ENCODE measurements at regions not wholly inside any gene's neighbourhood (a gene's known extent, or its start where the extent isn't known, plus 50 kb on each side); places are given as distances from the start of the nearest gene placed in this dataset.

DNA sequence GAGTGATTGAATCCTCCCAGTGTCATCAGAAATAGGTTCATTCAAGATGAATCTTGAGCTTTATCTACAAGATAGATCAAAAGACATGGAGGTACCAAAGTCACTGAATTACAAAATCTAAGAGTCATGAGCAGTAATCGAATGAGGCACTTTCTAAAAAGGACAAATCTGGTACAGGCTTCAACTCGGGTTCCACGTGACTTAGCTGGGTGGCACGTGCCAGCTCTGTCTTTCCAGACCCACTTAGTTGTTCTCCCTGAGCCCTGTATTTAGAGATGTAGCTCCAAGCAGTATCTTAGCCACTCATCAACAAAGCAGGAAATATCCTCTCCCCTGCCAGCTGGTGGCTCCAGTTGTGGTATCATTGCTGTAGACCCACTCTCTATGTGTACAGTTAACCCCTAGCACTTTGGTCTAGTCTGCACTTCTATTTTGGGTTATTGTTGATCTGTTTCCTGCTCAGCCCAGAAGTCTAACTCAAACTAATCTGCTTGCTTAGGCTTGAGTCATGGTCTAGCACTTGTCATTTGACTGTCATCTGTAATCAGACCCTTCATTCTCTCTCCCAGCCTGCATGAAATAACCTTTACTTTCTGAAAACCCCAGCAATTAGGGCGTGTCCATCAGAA lies 528.7 kb downstream of the ETS1 start:
- no peak for DNase-seq

DNA sequence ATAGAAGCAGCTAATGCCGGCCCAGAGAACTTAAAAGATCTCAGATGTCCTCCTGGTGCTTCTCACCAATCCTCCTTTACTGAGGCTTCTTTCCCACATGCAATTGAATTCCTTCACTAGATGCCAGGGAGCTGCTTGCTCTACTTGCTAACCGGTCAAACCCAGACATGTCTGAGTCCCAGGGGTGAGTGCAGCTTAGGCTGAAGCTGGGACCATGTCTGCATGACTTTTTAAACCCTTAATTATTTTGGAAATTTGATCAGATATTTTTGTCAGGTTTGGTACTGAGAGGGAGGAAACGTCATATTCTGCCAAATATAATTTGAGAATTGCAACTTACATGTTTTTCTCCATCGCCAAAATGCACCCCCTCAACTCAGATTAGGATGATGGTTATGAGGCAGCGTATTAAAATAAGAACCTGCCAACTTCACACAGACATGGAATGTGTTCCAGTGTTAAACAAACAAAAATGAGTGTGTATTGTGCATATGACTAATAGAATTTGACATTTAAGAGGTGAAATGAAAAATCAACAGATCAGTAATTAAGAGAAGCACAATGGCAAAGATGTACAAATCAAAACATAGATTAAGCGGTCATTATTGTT lies 529.5 kb downstream of the ETS1 start:
- no peak for DNase-seq

DNA sequence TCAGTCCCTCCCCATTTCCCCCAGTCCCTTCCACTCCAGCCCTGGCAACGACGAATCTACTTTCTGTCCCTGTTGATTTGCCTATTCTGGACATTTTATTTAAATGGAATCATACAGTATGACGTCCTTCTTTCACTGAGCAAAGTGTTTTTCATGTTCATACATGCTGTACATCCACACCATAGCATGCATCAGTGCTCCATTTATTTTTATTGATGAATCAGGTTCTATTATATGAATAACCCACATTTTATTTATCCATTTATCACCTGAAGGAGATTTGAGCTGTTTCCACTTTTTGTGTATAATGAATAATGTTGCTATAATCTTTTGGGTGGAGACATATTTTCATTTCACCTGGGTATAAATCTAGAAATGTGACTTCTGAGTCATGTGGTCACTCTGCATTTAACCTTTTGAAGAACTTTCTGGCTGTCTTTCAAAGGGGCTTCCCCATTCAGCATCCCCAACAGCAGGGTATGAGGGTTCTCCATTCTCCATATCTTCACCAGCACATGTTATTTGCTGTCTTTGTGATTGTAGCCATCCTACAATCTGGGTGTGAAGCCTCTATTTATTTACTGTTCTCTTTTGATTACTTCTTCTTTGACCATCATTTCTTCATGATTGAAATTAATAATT lies 531.7 kb downstream of the ETS1 start:
- DNase-seq: no peak

DNA sequence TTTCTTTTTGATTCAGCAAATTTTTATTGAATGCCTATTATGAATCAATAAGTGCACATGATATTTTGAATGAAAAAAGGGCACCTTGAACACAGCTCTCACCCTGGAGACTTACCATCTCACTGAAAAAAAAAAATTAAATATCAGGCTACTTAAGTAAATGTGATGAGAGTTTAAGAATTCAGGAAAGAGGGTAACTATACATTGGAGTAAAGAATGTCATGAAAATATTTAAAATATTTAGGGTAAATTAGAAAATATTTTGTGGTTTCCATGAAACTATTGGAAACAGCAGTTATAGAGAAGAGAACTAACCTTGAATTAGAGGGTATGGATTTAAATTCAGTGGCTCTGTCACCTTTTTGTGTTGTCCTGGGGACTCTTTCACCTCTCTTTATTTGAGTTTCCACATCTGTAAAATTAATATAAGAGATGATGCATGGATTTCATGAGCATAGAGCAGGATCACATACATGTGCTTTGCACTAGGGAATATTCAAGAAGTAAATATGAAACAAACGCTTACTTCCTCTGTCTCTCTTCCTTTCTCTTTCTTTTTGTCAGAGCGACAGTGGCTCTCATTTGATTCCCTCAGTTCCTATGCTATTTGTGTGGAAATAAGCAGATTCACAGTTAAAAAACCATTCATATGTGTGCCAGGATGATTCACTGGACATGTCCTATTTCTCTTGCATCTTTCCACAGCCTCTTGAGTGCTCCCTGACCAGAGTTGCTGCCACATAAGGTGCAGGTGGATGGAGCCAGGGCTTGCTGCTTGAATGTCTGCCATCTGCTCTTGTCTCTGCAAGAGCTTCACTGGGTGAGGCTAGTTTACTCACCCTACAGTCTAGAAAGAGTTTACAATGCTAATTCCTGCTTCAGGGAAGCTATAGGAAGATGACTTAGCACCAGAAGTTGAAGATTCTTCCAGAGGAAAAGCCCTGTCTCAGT lies 533.1 kb downstream of the ETS1 start:
- DNase-seq: no peak

DNA sequence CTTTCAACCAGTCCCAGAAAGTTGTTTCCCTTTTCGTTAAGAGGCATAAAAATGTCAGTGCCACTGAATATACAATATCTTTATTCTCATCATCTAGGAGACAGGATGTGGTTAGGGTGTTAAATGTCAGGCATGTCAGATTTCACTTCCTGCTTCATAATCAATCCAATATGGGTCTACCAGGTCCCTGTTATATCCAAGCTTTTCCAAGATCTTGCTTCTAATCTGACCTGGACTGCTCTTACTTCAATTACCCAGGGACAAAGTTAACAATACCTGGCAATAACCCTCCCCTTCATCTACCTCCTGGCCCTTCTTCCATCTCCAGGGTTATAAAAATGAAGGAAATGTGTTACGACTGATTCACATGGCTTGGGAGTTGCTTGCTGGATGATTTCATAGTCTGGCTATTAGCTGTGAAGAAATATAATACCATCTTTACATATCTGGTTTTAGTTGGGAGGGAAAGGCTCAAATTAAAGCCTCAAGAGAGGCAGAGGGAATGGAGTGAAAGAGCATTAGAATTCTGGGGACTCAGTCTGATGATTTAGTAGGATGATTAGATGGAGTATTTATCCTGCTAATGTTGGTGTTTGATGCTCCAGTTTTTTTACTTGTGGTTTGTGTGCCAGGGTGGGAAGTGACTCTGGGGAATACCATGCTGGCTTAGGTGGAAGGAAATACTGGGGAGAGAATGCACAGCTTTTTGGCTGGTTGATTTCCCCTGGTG lies 534.3 kb downstream of the ETS1 start:
- no peak for DNase-seq

DNA sequence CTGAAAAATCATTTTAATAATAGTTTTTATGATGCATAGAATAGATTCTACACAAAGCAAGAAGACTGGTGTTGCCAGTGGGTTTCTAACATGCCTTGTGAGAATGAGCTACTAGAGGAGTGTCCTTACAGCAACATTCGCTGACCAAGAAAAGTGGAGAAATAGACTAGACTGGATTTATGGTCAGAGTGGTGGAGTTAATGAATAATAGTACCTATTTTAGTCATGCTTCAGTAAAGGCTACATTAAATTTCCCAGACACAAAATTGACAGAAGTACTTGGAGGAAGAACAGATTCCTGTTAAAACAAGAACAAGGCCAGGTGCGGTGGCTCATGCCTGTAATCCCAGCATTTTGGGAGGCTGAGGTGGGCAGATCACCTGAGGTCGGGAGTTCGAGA lies 539.2 kb downstream of the ETS1 start:
- DNase-seq: no peak

DNA sequence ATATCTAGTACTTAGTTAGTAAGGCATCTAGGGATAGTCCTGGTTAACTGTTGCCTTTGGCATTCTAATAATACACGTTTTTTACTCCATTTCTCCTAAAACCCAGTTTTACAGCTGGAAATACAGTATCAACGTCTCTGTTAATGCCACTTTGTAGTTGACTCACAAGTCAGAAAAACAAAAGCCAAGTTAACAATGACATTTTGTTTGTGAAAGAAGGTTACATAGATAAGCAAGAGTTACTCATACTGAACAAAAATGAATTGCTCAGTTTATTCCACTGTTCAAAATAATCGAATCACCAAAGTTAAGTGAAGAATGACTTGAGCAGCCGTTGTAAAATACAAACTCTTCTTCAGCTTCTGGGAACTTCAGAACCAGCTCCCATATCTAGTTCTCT lies 540.3 kb downstream of the ETS1 start:
- no peak for DNase-seq

DNA sequence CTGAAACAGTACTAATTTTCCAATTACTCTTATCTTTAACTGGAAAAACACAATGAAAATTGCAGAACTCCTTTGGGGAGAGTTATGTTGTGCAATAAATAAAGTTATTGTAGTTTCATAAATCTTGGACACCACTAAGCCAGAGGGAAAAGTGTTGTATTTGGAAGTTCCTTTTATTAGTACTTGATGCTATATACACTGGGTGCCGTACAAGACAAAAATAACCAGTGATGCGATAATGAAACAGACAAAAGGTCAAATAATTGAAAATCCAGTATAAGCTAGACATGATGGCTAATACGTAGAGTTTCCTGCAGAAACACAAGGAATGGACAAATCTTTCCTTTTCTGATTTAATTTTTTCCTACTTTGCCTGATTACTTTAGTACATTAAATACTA lies 541.1 kb downstream of the ETS1 start:
- no peak for DNase-seq

DNA sequence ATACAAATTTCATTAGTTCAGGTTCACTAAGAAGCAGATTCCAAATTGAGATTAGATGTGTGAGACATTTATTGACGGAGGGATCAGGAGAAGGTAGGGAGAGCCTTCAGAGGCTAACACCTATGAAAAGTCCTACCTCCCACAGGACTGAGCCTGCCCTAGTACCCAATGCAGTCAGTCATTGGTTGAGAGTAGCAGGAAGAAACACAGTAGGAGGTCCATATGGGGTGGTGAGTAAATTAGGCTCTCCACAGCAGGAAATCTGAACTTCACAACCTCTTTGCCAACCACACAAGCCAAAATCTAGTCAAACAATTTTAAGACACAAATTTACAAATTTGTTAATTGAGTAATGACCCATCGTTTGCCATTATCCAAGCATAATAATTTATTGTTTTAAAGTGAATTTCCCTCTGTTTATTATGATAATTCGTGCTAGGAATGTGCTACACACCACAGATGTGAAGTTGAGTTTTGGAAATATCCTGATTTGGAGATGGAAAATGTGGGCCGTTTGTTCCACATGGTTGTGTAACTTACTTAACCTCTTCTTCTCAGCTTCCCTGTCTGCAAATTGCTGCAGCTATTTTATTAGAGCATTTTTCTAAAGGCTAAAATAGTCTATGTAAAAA lies 542.1 kb downstream of the ETS1 start:
- DNase-seq: no peak

DNA sequence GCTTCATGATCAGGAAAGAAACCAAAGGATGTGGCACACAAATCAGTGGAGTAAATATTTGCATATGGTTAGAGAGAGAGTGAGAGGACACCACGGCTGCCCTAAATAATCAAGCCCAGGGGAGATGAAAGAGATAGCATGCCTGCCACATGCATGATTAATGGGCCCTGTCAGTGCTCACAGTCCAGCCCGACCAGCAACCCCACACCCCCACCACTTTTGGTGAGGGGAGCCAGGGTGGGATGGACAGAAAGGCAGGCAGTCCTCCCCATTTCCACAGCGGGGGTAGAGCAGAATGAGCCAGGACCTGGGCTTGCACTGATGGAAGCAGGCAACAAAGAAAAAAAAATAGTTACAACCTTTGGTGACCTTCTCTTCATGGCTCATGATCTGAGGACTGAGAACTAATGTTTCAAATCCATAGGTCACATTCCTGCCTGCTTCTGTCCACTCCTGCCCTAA lies 545.0 kb downstream of the ETS1 start:
- no peak for DNase-seq

DNA sequence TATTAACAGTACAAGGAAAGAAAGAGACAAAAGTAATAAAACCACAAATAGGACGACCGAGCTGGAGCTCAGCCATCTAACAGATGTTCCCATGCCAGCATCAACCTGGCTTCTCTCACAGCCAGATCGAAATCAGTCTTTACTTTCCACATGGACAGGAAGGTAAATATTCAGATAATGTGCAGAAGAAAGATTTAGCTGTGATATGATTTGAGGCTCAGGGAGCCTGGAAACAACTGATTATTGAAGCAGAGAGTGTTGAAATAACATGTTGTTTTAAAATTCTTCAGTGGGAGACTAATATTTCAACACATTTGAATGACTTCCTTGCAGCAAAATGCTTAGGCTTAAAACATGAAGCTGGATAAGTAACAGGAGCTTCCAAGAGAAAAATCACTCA lies 546.8 kb downstream of the ETS1 start:
- DNase-seq: no peak

DNA sequence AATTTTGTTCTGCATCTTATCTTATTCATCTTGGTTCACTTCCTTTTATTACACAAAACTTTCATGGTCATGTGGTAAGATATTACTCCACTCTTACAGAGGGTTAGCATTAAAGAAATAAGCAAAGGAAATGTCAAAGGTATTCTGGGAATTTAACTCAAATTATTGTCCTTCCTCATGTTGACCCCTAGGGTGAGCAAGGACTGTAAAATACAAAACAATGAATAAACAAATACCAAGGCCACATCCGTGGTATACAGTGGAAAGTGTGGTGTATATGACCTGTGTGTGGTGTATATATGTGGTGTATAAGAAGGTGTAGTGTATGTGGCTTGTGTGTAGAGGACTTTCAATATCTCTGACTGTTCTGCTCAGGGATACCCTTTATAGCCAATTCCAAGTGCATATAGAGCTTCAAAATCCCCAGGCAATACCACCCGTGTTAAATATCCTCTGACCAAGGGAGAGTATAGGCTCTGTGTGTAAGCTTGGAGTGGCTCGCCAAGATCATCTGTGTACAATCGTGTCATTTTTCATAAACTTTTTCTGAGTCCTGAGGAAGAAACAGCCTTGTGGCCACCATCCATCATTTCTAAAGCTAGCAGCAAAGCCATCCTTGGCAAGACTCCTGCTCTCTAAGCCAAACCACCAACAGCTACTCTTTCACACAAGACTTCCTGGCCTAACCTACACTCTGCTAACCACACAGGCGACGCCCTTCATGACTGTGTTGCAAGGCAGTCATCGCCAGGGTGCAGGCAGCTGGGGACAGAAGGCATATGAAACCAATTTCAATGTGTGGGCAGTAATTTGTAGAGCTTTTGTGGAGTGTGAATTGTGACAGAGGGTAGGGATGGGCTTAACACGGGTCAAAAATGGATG lies 548.0 kb downstream of the ETS1 start:
- peak; percentile 85 for DNase-seq

DNA sequence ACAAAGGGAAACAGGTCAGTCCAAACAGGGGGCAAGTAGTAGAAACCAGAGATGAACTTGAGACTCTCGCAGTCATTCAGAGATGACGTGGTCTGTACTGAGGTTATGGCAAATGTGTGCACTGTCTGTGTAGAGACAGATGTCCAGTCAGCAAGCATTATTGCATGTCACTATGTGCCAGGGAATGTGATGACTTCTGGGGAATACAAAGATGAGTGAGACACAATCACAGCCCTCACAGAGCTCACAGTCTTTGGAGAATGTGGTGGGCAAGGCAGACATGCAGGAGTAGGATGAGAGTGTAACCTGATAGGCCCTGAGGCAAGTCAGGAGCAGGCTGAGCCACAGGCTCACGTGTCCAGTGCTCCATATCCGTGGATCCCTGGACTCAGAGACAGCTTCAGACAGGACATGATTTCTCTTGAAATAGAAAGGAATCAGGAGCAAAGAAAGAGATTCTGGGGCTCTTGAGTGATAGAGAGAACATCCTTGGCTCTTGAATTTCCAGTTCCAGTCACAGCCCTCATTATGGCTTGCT lies 550.7 kb downstream of the ETS1 start:
- DNase-seq: no peak

DNA sequence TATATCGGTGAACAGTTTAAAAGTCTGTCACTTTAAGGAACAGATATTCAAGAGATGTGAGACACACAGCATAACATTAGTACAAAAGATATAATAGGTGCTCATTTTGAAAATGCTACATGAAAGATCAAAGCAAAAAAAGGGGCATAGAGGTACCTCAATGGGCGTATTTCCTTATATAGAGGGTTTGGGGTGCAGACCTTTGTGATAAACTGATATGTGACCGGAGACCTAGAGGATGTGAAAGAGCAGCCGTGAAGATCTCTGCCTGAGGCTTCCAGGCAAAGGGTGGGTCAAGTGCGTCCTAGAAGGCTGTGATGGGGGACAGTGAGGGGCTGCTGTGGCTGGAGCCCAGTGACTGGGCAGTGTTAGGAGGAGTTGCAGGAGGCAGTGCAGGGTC lies 551.4 kb downstream of the ETS1 start:
- no peak for DNase-seq

DNA sequence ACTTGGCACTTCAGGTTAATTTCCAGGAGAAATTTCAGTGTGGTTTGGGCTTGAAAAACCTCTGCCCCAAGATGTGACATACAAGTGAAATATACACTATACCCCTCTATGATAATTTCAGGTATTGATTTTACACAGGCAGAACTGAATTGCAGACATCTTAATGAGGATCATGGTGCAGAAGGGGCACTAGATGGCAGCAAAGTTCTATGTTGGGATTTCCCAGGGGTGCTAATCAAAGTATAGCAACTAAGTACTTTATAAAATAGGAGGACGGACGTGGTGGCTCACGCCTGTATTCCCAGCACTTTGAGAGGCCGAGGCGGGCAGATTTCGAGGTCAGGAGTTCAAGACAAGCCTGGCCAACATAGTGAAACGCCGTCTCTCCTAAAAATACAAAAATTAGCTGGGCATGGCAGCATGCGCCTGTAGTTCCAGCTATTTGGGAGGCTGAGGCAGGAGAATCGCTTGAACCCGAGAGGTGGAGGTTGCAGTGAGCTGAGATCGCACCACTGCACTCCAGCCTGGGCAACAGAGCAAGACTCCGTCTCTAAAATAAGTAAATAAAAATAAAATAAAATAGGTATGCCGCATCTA lies 555.7 kb downstream of the ETS1 start:
- peak; percentile 73 for DNase-seq

DNA sequence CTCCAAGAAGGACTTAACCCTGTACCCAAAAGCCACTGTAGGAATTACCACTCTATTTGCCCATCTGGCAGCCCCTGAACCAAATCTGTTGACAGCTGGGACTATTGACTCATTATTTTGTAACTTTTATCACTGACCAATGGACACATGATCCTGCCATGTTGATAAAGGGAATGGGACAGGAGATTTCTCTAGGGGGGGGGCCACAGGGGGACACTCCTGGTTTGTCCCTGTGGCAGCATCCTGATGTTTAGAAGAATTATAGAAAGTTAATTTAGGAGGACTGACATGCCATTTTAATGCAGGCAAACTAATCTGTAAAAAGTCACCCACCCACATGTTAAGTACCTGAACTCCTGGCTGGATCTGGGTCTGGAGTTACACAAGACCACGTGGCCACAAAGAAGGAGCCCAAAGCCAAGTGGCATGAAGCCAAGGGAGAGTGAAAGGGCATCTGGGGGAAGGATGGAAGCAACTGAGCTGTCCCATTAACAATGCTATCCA lies 558.1 kb downstream of the ETS1 start:
- no peak for DNase-seq

DNA sequence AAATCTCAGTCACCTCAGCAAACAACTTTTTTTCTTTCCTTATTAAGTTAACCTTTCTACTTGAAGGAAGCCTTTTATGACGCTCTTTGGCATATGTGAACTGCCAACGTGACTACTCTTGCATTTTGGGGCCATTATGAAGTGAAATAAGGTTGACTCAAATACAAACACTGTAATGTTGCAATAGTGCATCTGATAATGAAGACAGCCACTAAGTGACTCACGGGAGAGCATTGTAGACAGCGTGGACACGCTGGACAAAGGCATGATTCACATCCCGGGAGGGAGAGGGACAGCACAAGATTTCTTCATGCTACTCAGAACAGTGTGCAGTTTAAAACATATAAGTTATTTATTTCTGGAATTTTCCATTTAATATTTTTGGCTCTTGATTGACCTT lies 560.8 kb downstream of the ETS1 start:
- DNase-seq: no peak

DNA sequence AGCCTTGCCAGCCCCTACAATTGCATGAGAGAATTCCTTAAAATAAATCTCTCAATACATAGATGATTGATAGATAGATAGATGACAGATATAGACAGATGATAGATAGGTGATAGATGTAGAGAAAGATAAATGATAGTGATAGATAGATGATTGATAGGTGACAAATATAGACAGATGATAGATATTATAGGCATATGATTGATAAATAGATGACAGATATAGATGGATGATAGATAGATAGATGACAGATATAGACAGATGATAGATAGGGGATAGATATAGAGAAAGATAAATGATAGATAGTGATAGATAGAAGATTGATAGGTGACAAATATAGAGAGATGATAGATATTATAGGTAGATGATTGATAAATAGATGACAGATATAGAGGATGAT lies 564.6 kb downstream of the ETS1 start:
- DNase-seq: no peak

DNA sequence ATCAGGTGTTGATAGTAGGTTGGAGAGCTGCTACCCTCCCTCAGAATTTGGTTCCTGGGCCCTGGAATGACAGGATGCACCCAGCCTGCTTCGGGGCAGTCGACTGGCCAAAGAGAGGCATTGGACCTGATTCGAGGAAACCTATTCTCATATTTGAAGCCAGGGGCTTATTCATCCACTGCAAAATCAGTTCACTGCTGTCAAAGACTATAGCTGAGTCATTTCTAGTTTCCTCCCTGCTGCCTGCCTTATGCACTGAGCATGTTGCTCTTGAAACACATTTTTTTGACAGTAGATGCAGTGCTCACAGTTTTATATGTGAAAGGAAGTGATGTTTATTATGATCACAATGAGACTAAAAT lies 565.4 kb downstream of the ETS1 start:
- DNase-seq: no peak

DNA sequence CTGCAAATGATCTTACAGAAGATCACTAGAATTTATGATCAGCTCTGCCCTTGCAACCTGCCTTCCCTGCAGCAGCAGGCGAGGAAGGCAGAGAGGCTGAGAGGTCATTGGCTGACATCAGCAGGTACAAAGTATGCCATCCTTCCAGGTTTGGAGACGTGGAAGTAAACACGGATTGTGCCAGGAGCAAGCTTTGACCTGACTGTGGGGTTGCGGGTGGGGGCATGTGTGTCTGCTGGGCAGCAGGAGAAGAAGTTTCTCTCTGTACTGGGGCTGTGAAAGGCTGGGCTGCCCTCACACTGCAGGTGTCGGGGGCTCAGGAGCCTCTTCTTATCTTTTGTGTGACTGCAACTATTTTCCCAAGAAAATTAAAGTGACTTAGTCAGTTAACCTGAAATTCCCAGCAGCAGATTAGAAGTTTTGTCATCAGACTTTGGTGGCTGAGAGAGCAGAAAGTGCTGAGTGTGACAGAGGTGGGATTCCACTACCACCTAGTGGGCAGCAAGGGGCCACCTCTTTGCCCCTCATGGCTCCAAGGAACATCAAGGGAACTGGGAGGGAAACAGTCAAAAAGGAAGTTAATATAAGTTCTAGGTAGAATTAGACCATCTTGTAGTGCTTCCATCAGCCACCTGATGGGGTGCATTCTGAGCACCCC lies 565.9 kb downstream of the ETS1 start:
- DNase-seq: no peak

Data from activated CD4-positive, alpha-beta T cell treated with anti-CD3 and anti-CD28 coated beads for 48 hours (primary cell).